IPS-20b (cell line): ENCODE measurements at regions not wholly inside any gene's neighbourhood (a gene's known extent, or its start where the extent isn't known, plus 50 kb on each side); places are given as distances from the start of the nearest gene placed in this dataset.

ENCODE experiments used
- H3K27ac ChIP-seq: one replicate; pipeline ENCODE4 v1.5.1; 2013; ENCODE audit warnings: low read length
- H3K27me3 ChIP-seq: 2 replicates; pipeline ENCODE4 v1.6.1; 2013; ENCODE audit warnings: mild to moderate bottlenecking, low read length, inconsistent platforms; ENCODE audit not compliant: insufficient read depth
- H3K36me3 ChIP-seq: 2 replicates; pipeline ENCODE4 v1.6.1; 2013; ENCODE audit warnings: low read depth, mild to moderate bottlenecking, inconsistent platforms, low read length, moderate library complexity; ENCODE audit not compliant: insufficient read depth
- H3K4me1 ChIP-seq: 2 replicates; pipeline ENCODE4 v1.6.1; 2013; ENCODE audit warnings: mild to moderate bottlenecking, control low read depth, inconsistent platforms, low read length, moderate library complexity; ENCODE audit not compliant: insufficient read depth
- H3K4me3 ChIP-seq: 2 replicates; pipeline ENCODE4 v1.5.1; 2013; ENCODE audit warnings: mild to moderate bottlenecking, low read length, inconsistent platforms
- H3K9ac ChIP-seq: 2 replicates; pipeline ENCODE4 v1.6.1; 2013; ENCODE audit warnings: low read depth, mild to moderate bottlenecking, inconsistent platforms, low read length, moderate library complexity
- H3K9me3 ChIP-seq: 2 replicates; pipeline ENCODE4 v1.6.1; 2013; ENCODE audit warnings: mild to moderate bottlenecking, low read depth, low read length, inconsistent platforms; ENCODE audit not compliant: insufficient read depth

DNA sequence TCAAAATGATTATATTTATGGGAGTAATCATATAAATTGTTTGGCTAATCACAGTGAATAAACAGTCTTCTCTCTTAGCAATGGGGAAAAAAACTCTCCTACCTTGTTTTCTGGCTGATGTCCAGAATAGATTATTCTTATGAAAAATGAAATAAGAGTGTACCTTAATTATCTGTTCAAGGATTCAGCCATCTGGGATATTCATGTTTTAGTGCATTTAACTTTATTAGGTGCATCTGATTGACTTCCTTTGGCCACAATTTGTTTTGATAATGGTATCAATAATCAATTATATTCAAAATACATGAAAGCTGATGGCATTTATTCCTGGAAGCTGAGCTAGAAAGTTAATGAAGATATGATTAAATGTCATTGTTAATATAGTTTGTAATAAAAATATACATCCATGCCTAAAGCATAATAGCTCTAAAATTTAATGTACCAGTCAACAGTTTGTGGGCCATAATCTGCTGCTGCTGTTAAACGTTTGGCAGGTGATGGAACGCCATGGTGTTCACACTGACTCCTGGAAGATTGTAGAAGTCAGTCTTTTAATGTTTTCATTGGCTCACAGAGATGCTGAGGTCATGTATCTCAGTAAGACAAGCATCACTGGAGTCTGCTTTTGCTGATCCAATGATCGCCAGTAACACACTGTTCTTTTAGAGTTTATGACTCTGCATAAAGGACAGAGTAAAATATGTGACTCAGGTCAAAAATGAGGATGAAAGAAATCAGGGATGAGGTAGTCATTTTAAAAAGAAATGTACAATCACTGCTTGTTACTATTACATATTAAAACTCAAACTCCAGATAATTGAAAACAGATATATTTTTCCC is 105.8 kb downstream of the ISL1 start:
- no peaks in the 10 kb centered on the region for H3K36me3 ChIP-seq
- H3K9ac ChIP-seq, result no peak overlapping the region
- H3K27ac ChIP-seq, result no peak overlapping the region
- H3K4me3 ChIP-seq, result no peak overlapping the region
- H3K27me3 ChIP-seq, result no peaks in the 10 kb centered on the region
- H3K4me1 ChIP-seq, result no peaks in the 10 kb centered on the region
- H3K9me3 ChIP-seq, result no peaks in the 10 kb centered on the region

DNA sequence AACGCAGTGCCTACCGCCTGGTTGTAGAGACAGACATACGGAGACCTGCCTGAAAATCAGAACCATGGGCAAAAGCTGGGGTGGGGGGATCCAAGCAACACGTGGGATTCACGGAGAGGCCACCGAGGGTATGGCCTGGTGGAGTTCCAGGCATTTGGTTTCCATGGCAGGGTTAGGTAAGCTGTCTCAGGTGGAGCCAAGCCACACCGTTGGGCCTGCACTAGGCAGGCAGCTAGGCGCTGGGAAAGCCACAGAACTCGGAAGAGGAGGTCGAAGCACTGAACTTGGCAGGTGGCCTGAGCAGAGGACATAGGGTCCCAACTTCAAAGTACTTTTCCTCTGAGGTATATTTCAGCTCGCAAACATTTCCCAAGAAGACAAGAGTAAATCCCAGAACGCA is 111.6 kb downstream of the ISL1 start:
- no peaks in the 10 kb centered on the region for H3K9me3 ChIP-seq
- H3K36me3 ChIP-seq, result no peaks in the 10 kb centered on the region
- H3K27me3 ChIP-seq, result no peaks in the 10 kb centered on the region
- no peak overlapping the region for H3K27ac ChIP-seq
- no peak overlapping the region for H3K9ac ChIP-seq
- H3K4me1 ChIP-seq, result no peaks in the 10 kb centered on the region; the same call in 1 of the 2 replicates
- H3K4me3 ChIP-seq, result no peak overlapping the region

DNA sequence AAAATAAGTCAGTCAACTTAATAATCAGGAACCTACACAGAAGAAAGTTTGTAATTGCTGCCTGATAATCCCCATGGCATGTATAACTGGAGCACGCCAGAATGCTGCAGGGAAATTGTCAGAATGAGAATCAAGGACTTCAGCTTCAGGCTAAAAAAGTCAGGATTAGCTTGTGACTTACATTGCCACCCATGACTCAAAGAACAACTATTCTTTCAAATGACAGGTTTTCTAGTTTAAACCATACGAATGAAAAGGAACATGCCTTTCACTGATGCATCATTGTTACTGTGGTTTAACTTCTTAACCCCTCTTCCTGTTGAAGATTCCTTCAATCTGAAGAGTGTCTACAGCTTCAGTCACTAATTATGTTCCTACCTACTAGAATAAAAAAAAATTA is 112.4 kb downstream of the ISL1 start:
- Histone ChIP-seq H3K27me3 (no peaks in the 10 kb centered on the region), H3K9ac (no peak overlapping the region), H3K27ac (no peak overlapping the region), H3K9me3 (no peaks in the 10 kb centered on the region), H3K4me1 (no peaks in the 10 kb centered on the region; the same call in 1 of the 2 replicates), H3K4me3 (no peak overlapping the region), H3K36me3 (no peaks in the 10 kb centered on the region)

DNA sequence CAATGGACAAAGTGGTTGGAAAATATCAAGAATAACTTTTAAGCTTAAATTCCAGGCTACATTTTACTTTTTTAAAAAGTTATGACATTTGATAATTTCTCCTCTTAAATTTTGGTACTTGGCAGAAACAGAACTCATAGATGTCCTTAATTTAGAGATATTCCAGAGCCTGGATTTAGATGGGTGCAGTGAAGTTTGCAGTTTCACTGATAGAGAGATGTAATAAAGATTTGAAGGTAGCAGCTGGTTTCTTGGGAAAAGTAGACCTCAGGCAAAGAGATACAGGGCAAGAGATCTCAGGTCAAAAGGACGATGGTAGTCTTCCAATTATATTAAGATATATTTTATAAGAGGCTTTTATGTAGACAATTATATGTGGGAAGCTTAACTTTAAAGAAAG is 134.6 kb downstream of the ISL1 start:
- Histone ChIP-seq H3K9me3 (no peaks in the 10 kb centered on the region), H3K27ac (no peak overlapping the region), H3K4me1 (peaks cover 2% of the 10 kb centered on the region; the same call in 1 of the 2 replicates), H3K4me3 (no peak overlapping the region), H3K36me3 (no peaks in the 10 kb centered on the region), H3K9ac (no peak overlapping the region), H3K27me3 (no peaks in the 10 kb centered on the region)

DNA sequence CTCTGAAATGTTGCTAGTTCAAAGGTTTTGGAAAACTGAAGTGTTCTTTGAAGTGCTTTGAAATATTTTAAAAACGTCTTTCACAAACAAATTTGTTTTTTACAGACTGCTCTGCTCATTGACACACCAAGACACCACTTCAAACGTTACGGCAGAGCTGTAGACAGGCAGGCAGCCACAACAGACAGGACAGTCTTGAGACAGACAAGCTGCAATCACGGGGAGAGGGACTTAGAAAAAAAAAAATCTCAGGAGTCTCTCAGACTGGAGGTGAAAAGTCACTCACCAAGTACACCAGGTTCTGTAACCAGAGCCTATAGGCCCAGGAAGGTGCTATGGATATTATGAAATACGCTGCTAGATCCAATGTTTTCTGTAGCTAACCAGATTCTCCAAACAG is 135.4 kb downstream of the ISL1 start:
- Histone ChIP-seq H3K27me3 (no peaks in the 10 kb centered on the region), H3K9ac (no peak overlapping the region), H3K9me3 (no peaks in the 10 kb centered on the region), H3K27ac (no peak overlapping the region), H3K4me3 (no peak overlapping the region), H3K36me3 (no peaks in the 10 kb centered on the region), H3K4me1 (peaks cover 2% of the 10 kb centered on the region; the same call in 1 of the 2 replicates)

DNA sequence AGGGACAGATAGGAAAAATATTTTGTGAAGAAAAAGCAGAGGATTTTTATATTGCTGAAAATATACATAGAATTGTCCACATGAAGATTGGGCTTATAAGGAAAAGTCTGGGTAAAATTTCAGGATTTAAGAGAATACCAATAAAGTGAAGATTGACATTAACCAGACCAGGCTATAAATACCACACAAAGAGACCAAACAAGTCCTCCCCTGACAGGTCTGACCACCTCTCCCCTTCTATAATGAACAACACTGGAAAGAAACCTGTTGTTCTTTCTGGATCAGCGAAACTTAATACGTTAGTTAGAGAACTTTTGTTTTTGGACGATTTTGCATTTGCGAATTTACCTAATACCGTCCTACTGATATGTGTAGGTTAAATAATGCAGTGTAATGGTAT is 138.3 kb downstream of the ISL1 start:
- no peak overlapping the region for H3K27ac ChIP-seq
- H3K36me3 ChIP-seq, result no peaks in the 10 kb centered on the region
- no peaks in the 10 kb centered on the region for H3K9me3 ChIP-seq
- no peaks in the 10 kb centered on the region for H3K27me3 ChIP-seq
- H3K4me1 ChIP-seq, result peaks cover 2% of the 10 kb centered on the region; the same call in 1 of the 2 replicates
- H3K9ac ChIP-seq, result no peak overlapping the region
- H3K4me3 ChIP-seq, result no peak overlapping the region

DNA sequence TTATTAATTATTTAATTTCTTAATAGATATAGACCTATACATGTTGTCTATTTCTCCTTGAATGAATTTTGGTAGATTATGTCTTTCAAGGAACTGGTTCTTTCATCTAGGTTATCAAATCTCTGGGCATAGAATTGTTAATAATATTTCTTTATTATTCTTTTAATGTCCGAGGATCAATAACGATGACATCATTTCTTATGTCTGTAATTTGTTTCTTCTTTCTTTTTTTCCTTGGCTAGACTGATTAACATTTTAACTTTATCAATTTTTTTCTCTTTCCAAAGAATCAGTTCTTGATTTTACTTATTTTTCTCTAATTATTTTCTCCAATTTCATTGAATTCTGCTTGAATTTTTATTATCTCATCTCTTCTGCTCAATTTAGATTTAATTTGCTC is 156.0 kb downstream of the ISL1 start:
- Histone ChIP-seq H3K4me3 (no peak overlapping the region), H3K27me3 (no peaks in the 10 kb centered on the region), H3K36me3 (no peaks in the 10 kb centered on the region), H3K9ac (no peak overlapping the region), H3K4me1 (no peaks in the 10 kb centered on the region), H3K27ac (no peak overlapping the region), H3K9me3 (peaks cover 4% of the 10 kb centered on the region)

DNA sequence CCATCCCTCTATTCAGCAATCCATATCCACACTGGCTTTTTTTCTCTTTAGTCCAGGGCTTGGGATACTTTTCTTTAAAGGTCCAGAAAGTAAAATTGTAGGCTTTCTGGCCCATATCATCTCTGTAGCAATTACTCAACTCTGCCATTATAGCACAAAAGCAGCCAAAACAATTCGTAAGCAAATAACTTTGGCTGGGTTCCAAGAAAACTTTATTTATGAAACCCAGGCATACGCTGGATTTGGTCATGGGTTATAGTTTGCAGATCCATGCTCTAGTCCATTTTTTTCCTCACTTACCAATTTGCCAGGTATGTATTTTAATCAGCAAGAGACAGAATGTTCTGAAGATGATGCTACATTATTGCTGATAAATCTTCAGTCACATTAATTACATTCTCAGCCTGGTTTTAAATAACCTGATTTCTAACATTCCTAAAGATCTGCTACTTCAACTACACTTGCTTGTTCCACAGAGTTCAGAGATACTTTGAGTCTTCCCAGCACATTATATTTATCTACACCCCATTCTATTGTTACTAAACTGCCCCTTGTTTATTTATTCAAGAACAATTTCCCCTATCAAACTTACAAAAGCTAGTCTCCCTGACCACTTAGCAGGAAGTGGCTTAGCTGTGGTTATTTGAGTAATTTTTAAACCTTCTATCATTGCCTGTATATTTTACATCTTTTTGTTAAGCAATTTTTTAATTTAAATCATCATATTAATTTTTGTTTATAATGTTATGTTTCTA is 161.0 kb downstream of the ISL1 start:
- no peak overlapping the region for H3K27ac ChIP-seq
- no peak overlapping the region for H3K4me3 ChIP-seq
- no peaks in the 10 kb centered on the region for H3K27me3 ChIP-seq
- H3K36me3 ChIP-seq, result no peaks in the 10 kb centered on the region
- H3K4me1 ChIP-seq, result no peaks in the 10 kb centered on the region
- H3K9ac ChIP-seq, result no peak overlapping the region
- no peaks in the 10 kb centered on the region for H3K9me3 ChIP-seq

DNA sequence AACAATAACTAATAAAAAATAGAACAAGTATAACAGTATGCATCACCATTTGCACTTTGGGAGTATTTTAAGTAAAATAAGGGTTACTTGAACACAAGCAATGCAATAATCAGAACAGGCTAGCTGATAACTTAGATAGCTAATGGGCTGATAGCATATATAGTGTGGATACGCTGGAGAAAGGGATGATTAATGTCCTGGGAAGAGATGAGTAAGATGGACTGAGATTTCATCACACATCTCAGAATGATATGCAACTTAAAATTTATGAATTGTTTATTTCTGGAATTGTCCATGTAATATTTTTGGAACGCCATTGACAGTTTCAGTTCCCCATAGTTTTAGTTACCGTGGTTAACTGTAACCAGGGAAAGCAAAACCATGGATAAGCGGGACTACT is 173.6 kb downstream of the ISL1 start:
- Histone ChIP-seq H3K36me3 (no peaks in the 10 kb centered on the region), H3K4me1 (no peaks in the 10 kb centered on the region), H3K27ac (no peak overlapping the region), H3K27me3 (no peaks in the 10 kb centered on the region), H3K4me3 (no peak overlapping the region), H3K9ac (no peak overlapping the region), H3K9me3 (no peaks in the 10 kb centered on the region)

DNA sequence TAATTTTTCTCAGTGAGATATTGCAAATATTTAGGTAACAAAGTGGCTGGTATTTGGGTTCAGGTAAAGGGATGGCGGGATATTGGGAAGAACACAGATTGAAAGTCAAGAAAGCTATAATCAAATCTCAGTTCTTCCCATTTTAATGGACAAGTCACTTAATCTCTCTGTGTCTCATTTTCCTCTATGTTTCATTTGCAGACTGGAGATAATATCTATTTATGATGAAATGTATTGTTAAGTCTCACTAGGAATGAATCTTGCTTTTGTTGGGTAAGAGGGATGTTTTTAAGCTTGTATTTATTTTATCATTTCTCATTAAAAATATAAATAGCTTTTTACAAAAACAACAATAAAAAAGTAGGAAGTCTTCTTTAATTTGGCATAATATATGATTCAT is 175.4 kb downstream of the ISL1 start:
- no peaks in the 10 kb centered on the region for H3K36me3 ChIP-seq
- no peaks in the 10 kb centered on the region for H3K9me3 ChIP-seq
- no peaks in the 10 kb centered on the region for H3K27me3 ChIP-seq
- H3K9ac ChIP-seq, result no peak overlapping the region
- H3K4me3 ChIP-seq, result no peak overlapping the region
- no peak overlapping the region for H3K27ac ChIP-seq
- H3K4me1 ChIP-seq, result no peaks in the 10 kb centered on the region

DNA sequence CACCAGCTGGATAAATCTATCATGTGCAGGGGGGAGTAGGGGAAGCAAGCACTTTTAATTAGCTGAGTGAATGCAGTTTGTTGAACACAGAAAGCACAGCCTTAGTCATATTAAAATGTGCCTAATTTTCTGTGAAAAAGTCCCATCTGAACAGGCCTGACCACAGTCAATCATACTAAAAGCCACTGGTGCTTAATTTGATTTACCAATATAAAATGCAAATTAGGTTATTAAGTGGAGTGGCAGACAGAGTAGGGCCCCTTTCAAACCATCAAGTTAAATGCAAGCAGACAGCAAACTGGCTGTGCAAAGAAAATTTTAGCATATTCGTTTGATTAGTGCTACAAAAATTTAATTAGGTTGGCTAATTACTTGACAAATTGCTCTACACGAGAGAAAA is 176.1 kb downstream of the ISL1 start:
- H3K4me1 ChIP-seq, result no peaks in the 10 kb centered on the region
- no peaks in the 10 kb centered on the region for H3K27me3 ChIP-seq
- no peak overlapping the region for H3K9ac ChIP-seq
- H3K36me3 ChIP-seq, result no peaks in the 10 kb centered on the region
- H3K4me3 ChIP-seq, result no peak overlapping the region
- no peaks in the 10 kb centered on the region for H3K9me3 ChIP-seq
- H3K27ac ChIP-seq, result no peak overlapping the region
